Liver (tissue), 8 donors: ENCODE measurements at regions not wholly inside any gene's neighbourhood (a gene's known extent, or its start where the extent isn't known, plus 50 kb on each side); places are given as distances from the start of the nearest gene placed in this dataset.

Experiments used
- DNase-seq: peaks from one replicate; pipeline ENCODE4 v3.0.0-alpha.2; 2017; ENCODE audit warnings: low spot score
- H3K27ac ChIP-seq, 2 donors: one replicate each; pipeline ENCODE4 v1.7.0; 2013; ENCODE audit warnings: inconsistent platforms in 2 of 2, low read length in 2 of 2, control low read depth in 1 of 2, low read depth in 1 of 2, mild to moderate bottlenecking in 1 of 2
- H3K27me3 ChIP-seq, 4 donors: one replicate each; pipeline versions ENCODE4 v1.6.1 to v1.7.0; 2013; ENCODE audit warnings: low read length in 3 of 4, inconsistent platforms in 1 of 4, mild to moderate bottlenecking in 1 of 4, moderate library complexity in 1 of 4; ENCODE audit not compliant: control insufficient read depth in 4 of 4, insufficient read depth in 4 of 4
- H3K36me3 ChIP-seq, 4 donors: one replicate each; pipeline versions ENCODE4 v1.6.1 to v1.7.0; 2013; ENCODE audit warnings: low read length in 3 of 4, mild to moderate bottlenecking in 3 of 4, low read depth in 1 of 4, moderate library complexity in 1 of 4; ENCODE audit not compliant: control insufficient read depth in 4 of 4, insufficient read depth in 3 of 4
- H3K4me1 ChIP-seq, 4 donors: one replicate each; pipeline versions ENCODE4 v1.6.1 to v1.7.0; 2013; ENCODE audit warnings: low read length in 3 of 4, mild to moderate bottlenecking in 3 of 4, moderate library complexity in 1 of 4; ENCODE audit not compliant: control insufficient read depth in 4 of 4, insufficient read depth in 4 of 4
- H3K4me3 ChIP-seq, 3 donors: one replicate each; pipeline versions ENCODE4 v1.6.1 to v1.7.0; 2013; ENCODE audit warnings: low read length in 3 of 3, control low read depth in 1 of 3, low read depth in 1 of 3, mild to moderate bottlenecking in 1 of 3
- H3K9ac ChIP-seq, 2 donors: one replicate each; pipeline ENCODE4 v1.7.0; 2013; ENCODE audit warnings: low read length in 2 of 2, mild to moderate bottlenecking in 2 of 2, moderate library complexity in 2 of 2, control low read depth in 1 of 2, low read depth in 1 of 2
- H3K9me3 ChIP-seq, 4 donors: one replicate each; pipeline versions ENCODE4 v1.6.1 to v1.7.0; 2013; ENCODE audit warnings: low read length in 3 of 4; ENCODE audit not compliant: control insufficient read depth in 4 of 4
- ATF3 ChIP-seq: IDR thresholded peaks from 2 replicates; pipeline ENCODE4 v1.6.1; 2016; ENCODE audit warnings: antibody characterized with exemption
- CTCF ChIP-seq: fragments of 150-350 bp; IDR thresholded peaks from 2 replicates; pipeline ENCODE4 v1.5.1; 2017; ENCODE audit warnings: improper control_type of control experiment, low read depth, low read length; ENCODE audit not compliant: missing input control
- EGR1 ChIP-seq, 2 donors: IDR thresholded peaks; 2 replicates each; pipeline ENCODE4 v1.6.1; 2016 to 2018; ENCODE audit warnings: antibody characterized with exemption in 2 of 2, low read depth in 2 of 2
- FOXA1 ChIP-seq: IDR thresholded peaks from 2 replicates; pipeline ENCODE4 v1.6.1; 2016; ENCODE audit warnings: antibody characterized with exemption
- HNF4A ChIP-seq, 2 donors: conservative IDR thresholded peaks; 2 replicates each; pipeline ENCODE4 v1.6.1; 2016; ENCODE audit warnings: antibody characterized with exemption in 2 of 2, mild to moderate bottlenecking in 2 of 2
- JUND ChIP-seq, 2 donors: IDR thresholded peaks; 2 replicates each; pipeline ENCODE4 v1.6.1; 2016; ENCODE audit warnings: antibody characterized with exemption in 2 of 2
- MAX ChIP-seq: IDR thresholded peaks from 2 replicates; pipeline ENCODE4 v1.6.1; 2016; ENCODE audit warnings: antibody characterized with exemption
- RAD21 ChIP-seq, 2 donors: IDR thresholded peaks; 2 replicates each; pipeline ENCODE4 v1.6.1; 2016; ENCODE audit warnings: antibody characterized with exemption in 2 of 2, mild to moderate bottlenecking in 2 of 2
- RXRA ChIP-seq, 2 donors: IDR thresholded peaks; 2 replicates each; pipeline ENCODE4 v1.6.1; 2017 to 2018; ENCODE audit warnings: antibody characterized with exemption in 2 of 2, mild to moderate bottlenecking in 1 of 2
- SP1 ChIP-seq: IDR thresholded peaks from 2 replicates; pipeline ENCODE4 v1.6.1; 2018; ENCODE audit warnings: antibody characterized with exemption, mild to moderate bottlenecking
- TAF1 ChIP-seq: conservative IDR thresholded peaks from 2 replicates; pipeline ENCODE4 v1.6.1; 2016; ENCODE audit warnings: antibody characterized with exemption, mild to moderate bottlenecking
- YY1 ChIP-seq: IDR thresholded peaks from 2 replicates; pipeline ENCODE4 v1.6.1; 2016; ENCODE audit warnings: antibody characterized with exemption, mild to moderate bottlenecking
- WGBS: extraction: QIAGEN DNeasy Blood & Tissue Kit; methylation state at CpG from one replicate; pipeline ENCODE4 v1.1.7; 2013; 5-methylcytosine and 5-hydroxymethylcytosine counted together
- TF ChIP-seq, protein P1 (sequence below): IDR thresholded peaks from 2 replicates; pipeline ENCODE4 v1.6.1; 2016; ENCODE audit warnings: antibody characterized with exemption
- TF ChIP-seq, protein P2 (sequence below): IDR thresholded peaks from 2 replicates; pipeline ENCODE4 v1.6.1; 2016; ENCODE audit warnings: antibody characterized with exemption, mild to moderate bottlenecking
- donor health status: healthy.
- donor health status: healthy.
- donor health status: healthy.
- donor health status: healthy.
- donor health status: healthy.

DNA sequence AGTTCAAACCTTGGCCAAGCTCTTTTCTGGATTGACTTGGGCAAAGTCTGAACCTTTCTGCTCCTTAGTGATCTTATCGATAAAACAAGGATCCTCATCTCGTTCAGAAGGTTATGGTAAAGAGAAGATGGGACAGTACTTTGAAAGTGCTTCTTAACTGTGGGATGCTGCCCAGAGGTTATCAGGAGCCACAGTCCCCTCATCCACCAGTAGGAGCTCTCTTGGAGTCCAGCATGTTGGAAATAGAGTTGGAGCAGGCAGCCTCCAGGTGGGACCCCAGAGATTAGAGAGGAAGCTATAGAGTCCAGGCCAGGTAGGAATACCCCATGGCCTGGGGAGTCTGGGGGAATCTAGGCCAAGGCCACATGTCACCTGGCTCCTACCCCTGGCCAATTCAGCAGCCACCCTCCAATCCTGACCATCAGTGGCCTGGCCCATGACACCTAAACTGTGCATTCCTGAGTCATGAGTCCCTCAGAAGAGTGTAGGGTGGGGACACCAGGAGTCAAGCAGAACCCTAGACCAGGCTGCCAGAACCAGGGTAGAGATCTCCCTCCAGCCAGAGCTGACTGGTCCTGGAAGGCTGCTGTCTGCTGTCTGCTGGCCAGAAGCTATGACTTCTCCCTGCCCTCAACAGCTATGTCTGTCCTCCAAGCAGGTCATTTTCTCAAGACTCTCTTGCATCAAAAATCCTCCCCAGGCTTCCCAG lies 144.3 kb downstream of the AIPL1 start:
- peaks cover 0 to 3% (median 0%) of the 10 kb centered on the region in 4 donors for H3K27me3 ChIP-seq
- H3K4me1 ChIP-seq: no peaks in the 10 kb centered on the region
- no peak overlapping the region for H3K27ac ChIP-seq
- no peak overlapping the region for H3K9ac ChIP-seq
- no peaks in the 10 kb centered on the region for H3K36me3 ChIP-seq
- no peak overlapping the region for H3K4me3 ChIP-seq
- 74% methylated on average over 2 of the region's 2 CpGs for WGBS
- H3K9me3 ChIP-seq: no peaks in the 10 kb centered on the region
- TF ChIP-seq, protein P1, sequence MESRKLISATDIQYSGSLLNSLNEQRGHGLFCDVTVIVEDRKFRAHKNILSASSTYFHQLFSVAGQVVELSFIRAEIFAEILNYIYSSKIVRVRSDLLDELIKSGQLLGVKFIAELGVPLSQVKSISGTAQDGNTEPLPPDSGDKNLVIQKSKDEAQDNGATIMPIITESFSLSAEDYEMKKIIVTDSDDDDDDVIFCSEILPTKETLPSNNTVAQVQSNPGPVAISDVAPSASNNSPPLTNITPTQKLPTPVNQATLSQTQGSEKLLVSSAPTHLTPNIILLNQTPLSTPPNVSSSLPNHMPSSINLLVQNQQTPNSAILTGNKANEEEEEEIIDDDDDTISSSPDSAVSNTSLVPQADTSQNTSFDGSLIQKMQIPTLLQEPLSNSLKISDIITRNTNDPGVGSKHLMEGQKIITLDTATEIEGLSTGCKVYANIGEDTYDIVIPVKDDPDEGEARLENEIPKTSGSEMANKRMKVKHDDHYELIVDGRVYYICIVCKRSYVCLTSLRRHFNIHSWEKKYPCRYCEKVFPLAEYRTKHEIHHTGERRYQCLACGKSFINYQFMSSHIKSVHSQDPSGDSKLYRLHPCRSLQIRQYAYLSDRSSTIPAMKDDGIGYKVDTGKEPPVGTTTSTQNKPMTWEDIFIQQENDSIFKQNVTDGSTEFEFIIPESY: no peak
- TF ChIP-seq ATF3 (no peak), JUND (IDR thresholded peaks at IDR 0.05) (no peak), MAX (no peak), EGR1 (IDR thresholded peaks at IDR 0.05; ENCODE audit: low read depth in 2 of 2) (no peak), RXRA (IDR thresholded peaks at IDR 0.05) (no peak), TAF1 (no peak), HNF4A (conservative IDR thresholded peaks at IDR 0.05) (no peak), CTCF (no peak), FOXA1 (no peak)
- TF ChIP-seq, protein P2, sequence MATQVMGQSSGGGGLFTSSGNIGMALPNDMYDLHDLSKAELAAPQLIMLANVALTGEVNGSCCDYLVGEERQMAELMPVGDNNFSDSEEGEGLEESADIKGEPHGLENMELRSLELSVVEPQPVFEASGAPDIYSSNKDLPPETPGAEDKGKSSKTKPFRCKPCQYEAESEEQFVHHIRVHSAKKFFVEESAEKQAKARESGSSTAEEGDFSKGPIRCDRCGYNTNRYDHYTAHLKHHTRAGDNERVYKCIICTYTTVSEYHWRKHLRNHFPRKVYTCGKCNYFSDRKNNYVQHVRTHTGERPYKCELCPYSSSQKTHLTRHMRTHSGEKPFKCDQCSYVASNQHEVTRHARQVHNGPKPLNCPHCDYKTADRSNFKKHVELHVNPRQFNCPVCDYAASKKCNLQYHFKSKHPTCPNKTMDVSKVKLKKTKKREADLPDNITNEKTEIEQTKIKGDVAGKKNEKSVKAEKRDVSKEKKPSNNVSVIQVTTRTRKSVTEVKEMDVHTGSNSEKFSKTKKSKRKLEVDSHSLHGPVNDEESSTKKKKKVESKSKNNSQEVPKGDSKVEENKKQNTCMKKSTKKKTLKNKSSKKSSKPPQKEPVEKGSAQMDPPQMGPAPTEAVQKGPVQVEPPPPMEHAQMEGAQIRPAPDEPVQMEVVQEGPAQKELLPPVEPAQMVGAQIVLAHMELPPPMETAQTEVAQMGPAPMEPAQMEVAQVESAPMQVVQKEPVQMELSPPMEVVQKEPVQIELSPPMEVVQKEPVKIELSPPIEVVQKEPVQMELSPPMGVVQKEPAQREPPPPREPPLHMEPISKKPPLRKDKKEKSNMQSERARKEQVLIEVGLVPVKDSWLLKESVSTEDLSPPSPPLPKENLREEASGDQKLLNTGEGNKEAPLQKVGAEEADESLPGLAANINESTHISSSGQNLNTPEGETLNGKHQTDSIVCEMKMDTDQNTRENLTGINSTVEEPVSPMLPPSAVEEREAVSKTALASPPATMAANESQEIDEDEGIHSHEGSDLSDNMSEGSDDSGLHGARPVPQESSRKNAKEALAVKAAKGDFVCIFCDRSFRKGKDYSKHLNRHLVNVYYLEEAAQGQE: no peak
- DNase-seq: no peak

DNA sequence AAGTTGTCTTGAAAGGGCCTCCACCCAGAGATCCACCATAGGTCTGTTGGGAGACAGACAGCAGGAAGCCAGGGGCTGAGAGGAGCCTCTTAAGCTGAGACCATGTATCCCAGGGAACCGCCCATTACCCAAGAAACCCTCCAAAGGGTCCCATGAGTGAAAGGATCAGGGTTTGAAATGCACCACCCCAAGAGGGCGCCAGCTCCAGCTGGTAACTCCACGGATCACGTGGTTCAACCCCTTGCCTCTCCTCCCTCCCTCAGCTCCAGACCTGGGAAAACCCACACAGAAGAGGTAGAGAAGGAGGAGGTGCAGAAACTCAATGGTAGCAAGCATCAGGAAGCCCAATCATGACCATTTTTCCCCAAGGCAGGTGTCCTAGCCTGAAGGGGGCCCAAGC lies 148.7 kb downstream of the AIPL1 start:
- no peaks in the 10 kb centered on the region for H3K4me1 ChIP-seq
- 35% methylated on average over 4 of the region's 4 CpGs for WGBS
- H3K9me3 ChIP-seq: no peaks in the 10 kb centered on the region
- no peak overlapping the region for H3K9ac ChIP-seq
- H3K4me3 ChIP-seq: no peak overlapping the region
- no peak overlapping the region for H3K27ac ChIP-seq
- H3K36me3 ChIP-seq: no peaks in the 10 kb centered on the region
- H3K27me3 ChIP-seq: peaks cover 0 to 3% (median 0%) of the 10 kb centered on the region in 4 donors
- TF ChIP-seq MAX: no peak
- no peak for TF ChIP-seq CTCF
- no peak for TF ChIP-seq SP1
- no peak for TF ChIP-seq YY1
- no peak for TF ChIP-seq RAD21 (IDR thresholded peaks at IDR 0.05)
- no peak for DNase-seq
